ENCODE measurements at regions not wholly inside any gene's neighbourhood (a gene's known extent, or its start where the extent isn't known, plus 50 kb on each side); places are given as distances from the start of the nearest gene placed in this dataset.

- no peak for TF ChIP-seq EZH2phosphoT487 (IDR thresholded peaks at IDR 0.05; ENCODE audit: low read depth)
- TF ChIP-seq CTCF (IDR thresholded peaks at IDR 0.05; ENCODE audit: low read depth, low read length) = no peak
- no peaks in the 10 kb centered on the region for H3K9me3 ChIP-seq (ENCODE audit: insufficient read depth, low read length)
- H4K20me1 ChIP-seq (ENCODE audit: insufficient read depth, low read length) = no peaks in the 10 kb centered on the region
- H3K27ac ChIP-seq (ENCODE audit: low read length) = no peak overlapping the region
- no peak overlapping the region for H3K4me3 ChIP-seq (ENCODE audit: low read length)
- H3K4me2 ChIP-seq (ENCODE audit: low read length) = no peak overlapping the region
- H3K79me2 ChIP-seq (ENCODE audit: low read length) = no peaks in the 10 kb centered on the region
- no peaks in the 10 kb centered on the region for H3K36me3 ChIP-seq (replicated peaks; ENCODE audit: low read depth, low read length)
- no peak overlapping the region for H2AFZ ChIP-seq (ENCODE audit: low read depth, low read length)
- H3K27me3 ChIP-seq (ENCODE audit: low read depth, low read length) = no peaks in the 10 kb centered on the region
- H3K4me1 ChIP-seq (ENCODE audit: low read length) = no peaks in the 10 kb centered on the region
- no peak overlapping the region for H3K9ac ChIP-seq (ENCODE audit: low read length)
Observed at GRCh38 chr10:36994886-36995285, 130.5 kb upstream of the ANKRD30A start.

DNA sequence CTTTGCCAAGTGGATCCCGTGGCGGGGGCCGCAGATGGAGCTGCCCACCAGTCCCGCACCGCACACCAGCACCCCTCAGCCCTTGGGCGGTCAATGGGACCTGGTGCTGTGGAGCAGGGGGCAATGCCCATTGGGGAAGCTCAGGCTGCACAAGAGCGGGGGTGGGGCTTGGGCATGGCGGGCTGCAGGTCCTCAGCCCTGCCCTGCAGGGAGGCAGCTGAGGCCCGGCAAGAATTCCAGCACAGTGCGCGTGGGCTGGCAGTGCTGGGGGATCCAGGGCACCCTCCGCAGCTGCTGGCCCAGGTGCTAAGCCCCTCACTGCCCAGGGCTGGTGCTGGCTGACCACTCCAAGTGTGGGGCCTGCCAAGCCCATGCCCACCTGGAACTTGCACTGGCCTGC, 136.2 kb upstream of the ANKRD30A start:
- TF ChIP-seq EZH2phosphoT487 (IDR thresholded peaks at IDR 0.05; ENCODE audit: low read depth) = no peak
- TF ChIP-seq CTCF (IDR thresholded peaks at IDR 0.05; ENCODE audit: low read depth, low read length) = no peak
- H3K4me1 ChIP-seq (ENCODE audit: low read length) = no peaks in the 10 kb centered on the region
- H3K36me3 ChIP-seq (replicated peaks; ENCODE audit: low read depth, low read length) = no peaks in the 10 kb centered on the region
- H3K79me2 ChIP-seq (ENCODE audit: low read length) = no peaks in the 10 kb centered on the region
- no peaks in the 10 kb centered on the region for H3K9me3 ChIP-seq (ENCODE audit: insufficient read depth, low read length)
- no peak overlapping the region for H3K9ac ChIP-seq (ENCODE audit: low read length)
- H3K27me3 ChIP-seq (ENCODE audit: low read depth, low read length) = no peaks in the 10 kb centered on the region
- H2AFZ ChIP-seq (ENCODE audit: low read depth, low read length) = no peak overlapping the region
- H4K20me1 ChIP-seq (ENCODE audit: insufficient read depth, low read length) = no peaks in the 10 kb centered on the region
- no peak overlapping the region for H3K4me2 ChIP-seq (ENCODE audit: low read length)
- no peak overlapping the region for H3K4me3 ChIP-seq (ENCODE audit: low read length)
- no peak overlapping the region for H3K27ac ChIP-seq (ENCODE audit: low read length)

GRCh38 chr10:36946598-36946997, 178.8 kb upstream of the ANKRD30A start:
- Histone ChIP-seq H3K4me2 (ENCODE audit: low read length) (no peak overlapping the region), H3K4me3 (ENCODE audit: low read length) (no peak overlapping the region), H2AFZ (ENCODE audit: low read depth, low read length) (no peak overlapping the region), H3K36me3 (replicated peaks; ENCODE audit: low read depth, low read length) (no peaks in the 10 kb centered on the region), H3K4me1 (ENCODE audit: low read length) (no peaks in the 10 kb centered on the region), H3K9ac (ENCODE audit: low read length) (no peak overlapping the region), H3K9me3 (ENCODE audit: insufficient read depth, low read length) (no peaks in the 10 kb centered on the region), H3K27me3 (ENCODE audit: low read depth, low read length) (no peaks in the 10 kb centered on the region), H4K20me1 (ENCODE audit: insufficient read depth, low read length) (no peaks in the 10 kb centered on the region), H3K27ac (ENCODE audit: low read length) (no peak overlapping the region), H3K79me2 (ENCODE audit: low read length) (no peaks in the 10 kb centered on the region)
- TF ChIP-seq EZH2phosphoT487 (IDR thresholded peaks at IDR 0.05; ENCODE audit: low read depth) (no peak), CTCF (IDR thresholded peaks at IDR 0.05; ENCODE audit: low read depth, low read length) (no peak)

DNA sequence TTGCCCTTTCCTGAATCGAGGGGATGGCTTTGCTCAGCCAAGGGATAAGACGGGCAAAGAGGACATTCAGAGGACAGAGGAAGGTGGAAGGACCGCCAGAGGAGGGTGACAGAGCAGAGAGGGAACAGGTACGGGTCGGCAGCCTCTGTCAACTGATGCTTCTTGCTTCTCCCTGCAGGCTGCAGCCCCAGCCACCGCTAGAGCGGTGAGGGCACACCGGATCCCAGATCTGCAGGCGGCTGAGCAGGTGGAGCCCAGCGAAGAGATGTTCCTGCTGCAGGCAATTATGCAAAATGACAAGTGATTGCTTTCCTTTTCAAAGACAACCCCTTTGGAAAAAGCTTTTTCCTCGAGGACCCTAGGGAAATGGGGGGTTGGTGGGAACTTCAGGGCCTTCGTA, 181.9 kb upstream of the ANKRD30A start:
- Histone ChIP-seq H3K9me3 (ENCODE audit: insufficient read depth, low read length) (no peaks in the 10 kb centered on the region), H3K4me3 (ENCODE audit: low read length) (no peak overlapping the region), H3K4me1 (ENCODE audit: low read length) (no peaks in the 10 kb centered on the region), H3K4me2 (ENCODE audit: low read length) (no peak overlapping the region), H3K9ac (ENCODE audit: low read length) (no peak overlapping the region), H2AFZ (ENCODE audit: low read depth, low read length) (no peak overlapping the region), H3K79me2 (ENCODE audit: low read length) (no peaks in the 10 kb centered on the region), H3K36me3 (replicated peaks; ENCODE audit: low read depth, low read length) (no peaks in the 10 kb centered on the region), H4K20me1 (ENCODE audit: insufficient read depth, low read length) (no peaks in the 10 kb centered on the region), H3K27me3 (ENCODE audit: low read depth, low read length) (no peaks in the 10 kb centered on the region), H3K27ac (ENCODE audit: low read length) (no peak overlapping the region)
- TF ChIP-seq EZH2phosphoT487 (IDR thresholded peaks at IDR 0.05; ENCODE audit: low read depth) = no peak
- no peak for TF ChIP-seq CTCF (IDR thresholded peaks at IDR 0.05; ENCODE audit: low read depth, low read length)

Data from OCI-LY3 (cell line).